Ishikawa (cell line): ENCODE measurements at regions not wholly inside any gene's neighbourhood (a gene's known extent, or its start where the extent isn't known, plus 50 kb on each side); places are given as distances from the start of the nearest gene placed in this dataset.
A peak's percentile ranks its signal among the peaks of the same experiment; 100 is the strongest.

Experiments used
- CEBPB ChIP-seq: IDR thresholded peaks from 2 replicates; pipeline ENCODE4 v1.6.1; 2012
- CREB1 ChIP-seq: IDR thresholded peaks from 2 replicates; pipeline ENCODE4 v1.6.1; 2012; ENCODE audit warnings: low read depth
- EGR1 ChIP-seq: IDR thresholded peaks from 2 replicates; pipeline ENCODE4 v1.6.1; 2012
- EP300 ChIP-seq: IDR thresholded peaks from 2 replicates; pipeline ENCODE4 v1.6.1; 2012; ENCODE audit warnings: borderline replicate concordance
- FOXM1 ChIP-seq: IDR thresholded peaks from 2 replicates; pipeline ENCODE4 v1.6.1; 2012; ENCODE audit warnings: low read depth, borderline replicate concordance
- NFIC ChIP-seq: IDR thresholded peaks from 2 replicates; pipeline ENCODE4 v1.6.1; 2012
- RAD21 ChIP-seq: IDR thresholded peaks from 2 replicates; pipeline ENCODE4 v1.6.1; 2012; ENCODE audit warnings: low read depth
- TAF1 ChIP-seq: IDR thresholded peaks from 2 replicates; pipeline ENCODE4 v1.6.1; 2012; ENCODE audit warnings: low read depth, mild to moderate bottlenecking
- TCF12 ChIP-seq: IDR thresholded peaks from 2 replicates; pipeline ENCODE4 v1.6.1; 2012; ENCODE audit warnings: low read depth
- TEAD4 ChIP-seq: IDR thresholded peaks from 2 replicates; pipeline ENCODE4 v1.6.1; 2012
- YY1 ChIP-seq: IDR thresholded peaks from 2 replicates; pipeline ENCODE4 v1.6.1; 2012; ENCODE audit warnings: low read depth
- ZBTB7A ChIP-seq: IDR thresholded peaks from 2 replicates; pipeline ENCODE4 v1.6.1; 2012; ENCODE audit warnings: low read depth
- TF ChIP-seq, protein P1 (sequence below): IDR thresholded peaks from 2 replicates; pipeline ENCODE4 v1.6.1; 2012
- TF ChIP-seq, protein P2 (sequence below): IDR thresholded peaks from 2 replicates; pipeline ENCODE4 v1.6.1; 2012; ENCODE audit warnings: low read depth, mild to moderate bottlenecking
- TF ChIP-seq, protein P3 (sequence below): IDR thresholded peaks from 2 replicates; pipeline ENCODE4 v1.6.1; 2012

DNA sequence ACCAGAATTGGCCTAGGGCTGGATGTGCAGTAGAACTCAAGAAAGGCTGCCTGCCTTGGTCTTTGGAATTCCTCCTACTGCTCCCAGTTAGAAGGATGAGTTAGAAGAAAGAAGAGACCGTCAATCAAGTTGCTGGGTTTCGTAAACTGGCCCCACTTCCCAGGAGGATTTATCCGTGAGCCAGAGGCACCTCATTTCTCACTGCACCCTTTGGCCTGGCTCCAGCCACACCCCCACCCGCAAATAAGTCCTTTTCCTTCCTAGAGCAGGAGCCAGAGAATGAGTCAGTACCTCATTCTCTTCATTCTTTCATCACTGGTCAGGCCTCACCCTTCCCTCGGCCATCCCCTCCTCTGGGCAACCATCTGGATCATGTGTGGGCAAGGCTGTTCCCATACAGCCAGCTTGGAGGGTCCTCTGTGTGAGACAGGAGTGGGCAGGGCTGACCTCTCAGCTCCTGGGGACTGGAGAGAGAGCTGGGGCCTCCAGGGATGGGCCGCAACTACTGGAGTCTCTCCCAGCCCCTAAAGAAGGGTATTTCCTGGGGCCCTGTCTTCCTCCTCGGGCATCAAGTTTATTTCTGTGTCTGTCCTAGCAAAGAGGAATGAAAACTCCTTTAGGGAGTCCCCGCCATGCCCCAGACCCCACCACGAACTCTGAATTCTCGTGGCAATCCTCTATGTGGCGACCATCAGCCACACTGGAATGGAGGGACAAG is 87.2 kb upstream of the DUSP5 start:
- TF ChIP-seq CREB1: no peak
- TF ChIP-seq EGR1: peak; percentile 33; the same call in 1 of the 2 replicates
- peak; percentile 91; the same call in 1 of the 2 replicates for TF ChIP-seq ZBTB7A
- peak; percentile 94 for TF ChIP-seq FOXM1
- TF ChIP-seq EP300: peak; percentile 98
- TF ChIP-seq, protein P1, sequence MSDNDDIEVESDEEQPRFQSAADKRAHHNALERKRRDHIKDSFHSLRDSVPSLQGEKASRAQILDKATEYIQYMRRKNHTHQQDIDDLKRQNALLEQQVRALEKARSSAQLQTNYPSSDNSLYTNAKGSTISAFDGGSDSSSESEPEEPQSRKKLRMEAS: peak; percentile 68
- peak; percentile 97 for TF ChIP-seq TEAD4
- TF ChIP-seq, protein P2, sequence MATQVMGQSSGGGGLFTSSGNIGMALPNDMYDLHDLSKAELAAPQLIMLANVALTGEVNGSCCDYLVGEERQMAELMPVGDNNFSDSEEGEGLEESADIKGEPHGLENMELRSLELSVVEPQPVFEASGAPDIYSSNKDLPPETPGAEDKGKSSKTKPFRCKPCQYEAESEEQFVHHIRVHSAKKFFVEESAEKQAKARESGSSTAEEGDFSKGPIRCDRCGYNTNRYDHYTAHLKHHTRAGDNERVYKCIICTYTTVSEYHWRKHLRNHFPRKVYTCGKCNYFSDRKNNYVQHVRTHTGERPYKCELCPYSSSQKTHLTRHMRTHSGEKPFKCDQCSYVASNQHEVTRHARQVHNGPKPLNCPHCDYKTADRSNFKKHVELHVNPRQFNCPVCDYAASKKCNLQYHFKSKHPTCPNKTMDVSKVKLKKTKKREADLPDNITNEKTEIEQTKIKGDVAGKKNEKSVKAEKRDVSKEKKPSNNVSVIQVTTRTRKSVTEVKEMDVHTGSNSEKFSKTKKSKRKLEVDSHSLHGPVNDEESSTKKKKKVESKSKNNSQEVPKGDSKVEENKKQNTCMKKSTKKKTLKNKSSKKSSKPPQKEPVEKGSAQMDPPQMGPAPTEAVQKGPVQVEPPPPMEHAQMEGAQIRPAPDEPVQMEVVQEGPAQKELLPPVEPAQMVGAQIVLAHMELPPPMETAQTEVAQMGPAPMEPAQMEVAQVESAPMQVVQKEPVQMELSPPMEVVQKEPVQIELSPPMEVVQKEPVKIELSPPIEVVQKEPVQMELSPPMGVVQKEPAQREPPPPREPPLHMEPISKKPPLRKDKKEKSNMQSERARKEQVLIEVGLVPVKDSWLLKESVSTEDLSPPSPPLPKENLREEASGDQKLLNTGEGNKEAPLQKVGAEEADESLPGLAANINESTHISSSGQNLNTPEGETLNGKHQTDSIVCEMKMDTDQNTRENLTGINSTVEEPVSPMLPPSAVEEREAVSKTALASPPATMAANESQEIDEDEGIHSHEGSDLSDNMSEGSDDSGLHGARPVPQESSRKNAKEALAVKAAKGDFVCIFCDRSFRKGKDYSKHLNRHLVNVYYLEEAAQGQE: no peak
- TF ChIP-seq YY1: 0 out of 2 replicates have a peak, but pooled peaks have one; percentile 33
- TF ChIP-seq TAF1: no peak
- TF ChIP-seq CEBPB: peak; percentile 73
- TF ChIP-seq TCF12: peak; percentile 97
- TF ChIP-seq RAD21: peak; percentile 39; the same call in 1 of the 2 replicates
- TF ChIP-seq, protein P3, sequence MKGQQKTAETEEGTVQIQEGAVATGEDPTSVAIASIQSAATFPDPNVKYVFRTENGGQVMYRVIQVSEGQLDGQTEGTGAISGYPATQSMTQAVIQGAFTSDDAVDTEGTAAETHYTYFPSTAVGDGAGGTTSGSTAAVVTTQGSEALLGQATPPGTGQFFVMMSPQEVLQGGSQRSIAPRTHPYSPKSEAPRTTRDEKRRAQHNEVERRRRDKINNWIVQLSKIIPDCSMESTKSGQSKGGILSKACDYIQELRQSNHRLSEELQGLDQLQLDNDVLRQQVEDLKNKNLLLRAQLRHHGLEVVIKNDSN: peak; percentile 55
- TF ChIP-seq NFIC: peak; percentile 100

DNA sequence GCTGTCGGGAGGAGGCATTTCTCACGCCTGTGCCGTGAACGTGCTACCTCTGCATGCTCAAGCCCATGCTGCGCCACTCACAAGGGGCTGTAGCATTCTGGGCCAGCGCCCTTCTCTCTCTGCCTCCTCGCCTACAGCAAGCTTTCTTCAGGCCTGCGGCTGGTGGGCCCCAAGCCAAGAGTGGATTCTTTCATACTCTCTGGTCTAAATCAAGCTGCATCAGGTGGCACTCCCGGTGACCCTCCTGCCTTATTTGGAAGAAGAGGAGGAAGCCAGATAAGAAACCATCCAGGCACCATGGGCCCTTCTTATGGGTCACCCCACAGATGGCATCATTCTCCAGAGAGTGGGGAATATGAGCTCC is 86.7 kb upstream of the DUSP5 start:
- TF ChIP-seq TEAD4 (peak; percentile 50), NFIC (peak; percentile 85), EP300 (peak; percentile 25; the same call in 1 of the 2 replicates), EGR1 (no peak), YY1 (0 out of 2 replicates have a peak, but pooled peaks have one; percentile 10)
- TF ChIP-seq, protein P1: peak; percentile 54; the same call in 1 of the 2 replicates
- TF ChIP-seq, protein P3: 0 out of 2 replicates have a peak, but pooled peaks have one; percentile 48
- TF ChIP-seq, protein P2: no peak

DNA sequence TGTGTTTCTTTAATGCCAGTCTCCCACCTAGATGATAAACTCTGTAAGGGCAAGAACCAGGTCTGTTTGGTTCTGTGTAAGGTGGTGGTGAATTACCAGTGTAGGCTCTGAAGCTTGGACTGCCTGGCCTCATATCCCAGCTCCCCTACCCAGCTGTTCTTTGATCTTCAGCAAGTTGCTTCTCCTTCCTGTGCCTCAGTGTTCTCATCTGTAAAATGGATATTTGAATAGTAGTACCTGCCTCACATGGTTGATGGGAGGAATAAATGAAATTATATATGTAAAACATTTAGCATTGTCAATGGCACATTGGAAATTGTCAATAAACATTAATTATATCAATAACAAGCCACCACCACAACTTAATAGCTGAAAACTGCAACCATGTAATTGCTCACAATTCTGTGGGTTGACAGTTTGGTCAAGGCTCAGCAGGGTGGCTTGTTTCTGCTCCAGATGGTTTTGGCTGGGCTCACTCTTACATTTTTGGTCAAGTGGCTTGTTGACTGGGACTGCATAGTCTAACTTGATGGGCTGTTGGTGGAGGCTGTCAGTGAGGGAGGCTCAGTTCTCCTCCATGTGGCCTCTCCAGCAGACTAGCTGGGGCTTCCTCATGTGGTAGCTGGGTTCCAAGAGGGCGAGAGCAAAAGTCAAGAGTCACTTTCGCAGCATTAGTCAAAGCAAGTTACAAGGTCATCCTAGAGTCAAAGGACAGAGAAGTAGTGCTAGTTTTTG is 84.5 kb upstream of the DUSP5 start:
- TF ChIP-seq TEAD4: peak; percentile 77
- TF ChIP-seq ZBTB7A: 0 out of 2 replicates have a peak, but pooled peaks have one; percentile 43
- TF ChIP-seq YY1: no peak
- no peak for TF ChIP-seq EGR1
- no peak for TF ChIP-seq TAF1
- no peak for TF ChIP-seq RAD21
- peak; percentile 78 for TF ChIP-seq TCF12
- peak; percentile 92 for TF ChIP-seq NFIC
- no peak for TF ChIP-seq CEBPB
- TF ChIP-seq, protein P3: no peak
- TF ChIP-seq, protein P1: no peak
- no peak for TF ChIP-seq CREB1
- TF ChIP-seq FOXM1: no peak
- peak; percentile 54; the same call in 1 of the 2 replicates for TF ChIP-seq EP300
- TF ChIP-seq, protein P2: no peak
